Epidermal melanocyte (primary cell): ENCODE measurements at regions not wholly inside any gene's neighbourhood (a gene's known extent, or its start where the extent isn't known, plus 50 kb on each side); places are given as distances from the start of the nearest gene placed in this dataset.
"Not testable (repeated sequence)": the region's sequence is repeated elsewhere in the genome, so short reads cannot be mapped to it uniquely, and the experiment has no call there.

ENCODE experiments used
- DNase-seq: peaks from one replicate; pipeline ENCODE4 v3.0.0; 2011; ENCODE audit warnings: low spot score; ENCODE audit not compliant: insufficient read length

DNA sequence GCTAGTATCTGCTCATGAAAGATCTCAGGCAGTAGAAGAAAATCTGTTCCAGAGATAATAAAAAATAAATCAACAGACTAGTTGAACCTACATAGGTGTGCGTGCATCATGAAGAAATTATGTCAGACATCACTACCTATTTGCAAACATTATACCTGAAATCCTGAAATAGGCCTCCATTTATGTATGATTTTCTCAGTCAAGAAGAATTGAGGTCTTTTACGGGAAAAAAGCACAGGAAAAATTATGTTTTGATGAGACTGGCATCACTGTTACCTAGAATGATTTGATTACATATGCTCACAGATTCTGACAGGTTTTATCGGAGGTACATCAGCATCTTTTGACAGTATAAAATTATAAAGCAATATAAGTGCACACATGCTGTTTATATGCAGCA lies 1570.5 kb upstream of the NUDT12 start:
- no peak for DNase-seq

DNA sequence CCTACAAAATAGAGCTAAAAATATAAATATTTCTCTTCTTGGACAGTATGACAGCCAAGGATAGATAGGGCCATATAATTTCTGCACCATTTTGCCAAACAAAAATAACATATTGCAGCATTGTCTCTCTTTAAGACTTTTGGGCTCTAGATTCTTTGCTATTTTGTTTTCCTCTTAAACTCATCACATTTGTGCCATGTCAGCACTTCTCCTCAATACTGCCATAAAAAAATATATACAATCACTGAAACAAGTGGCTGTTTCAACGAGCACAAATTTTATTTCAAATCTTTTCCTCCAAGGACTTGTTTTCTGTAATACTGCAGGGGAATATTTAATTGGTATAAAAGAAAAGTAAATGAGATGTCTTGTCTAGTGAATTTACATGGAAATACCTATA lies 1570.0 kb upstream of the NUDT12 start:
- no peak for DNase-seq

DNA sequence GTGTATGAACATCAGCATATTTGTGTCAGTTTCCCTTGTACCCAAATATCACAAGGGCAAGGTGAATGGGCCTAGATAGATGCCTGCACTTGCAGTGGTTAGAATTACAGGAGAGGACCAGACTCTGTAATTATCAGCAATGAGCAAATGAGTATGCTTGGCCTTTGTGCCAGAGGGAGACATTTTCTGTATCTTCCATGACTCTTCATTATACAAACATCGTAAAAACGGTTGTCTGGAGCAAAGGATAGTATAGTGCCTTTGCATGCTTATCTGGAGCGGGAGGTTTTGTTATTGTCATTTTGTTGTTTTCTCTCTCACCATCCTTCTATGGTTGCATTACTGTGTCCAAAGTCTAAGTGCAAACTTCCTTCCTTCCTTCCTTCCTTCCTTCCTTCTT lies 1568.5 kb upstream of the NUDT12 start:
- no peak for DNase-seq

DNA sequence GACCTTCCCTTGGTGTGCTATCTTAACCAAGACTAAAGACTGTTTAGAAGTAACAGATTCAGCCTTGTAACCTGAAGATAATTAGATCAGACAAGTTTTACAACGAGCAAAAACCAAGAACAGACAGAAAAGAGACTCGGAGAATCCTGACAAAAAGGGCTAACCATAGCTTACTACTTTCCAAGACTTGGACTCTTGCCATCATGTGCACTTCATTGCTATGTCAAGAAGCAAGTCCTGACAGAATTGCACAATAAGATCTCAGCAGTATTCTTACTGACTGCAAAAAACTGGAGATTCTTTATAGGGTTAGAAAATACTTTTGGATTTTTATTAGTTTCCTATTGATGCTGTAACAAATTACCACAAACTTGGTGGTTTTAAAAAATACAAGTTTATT lies 1539.0 kb upstream of the NUDT12 start:
- no peak for DNase-seq

DNA sequence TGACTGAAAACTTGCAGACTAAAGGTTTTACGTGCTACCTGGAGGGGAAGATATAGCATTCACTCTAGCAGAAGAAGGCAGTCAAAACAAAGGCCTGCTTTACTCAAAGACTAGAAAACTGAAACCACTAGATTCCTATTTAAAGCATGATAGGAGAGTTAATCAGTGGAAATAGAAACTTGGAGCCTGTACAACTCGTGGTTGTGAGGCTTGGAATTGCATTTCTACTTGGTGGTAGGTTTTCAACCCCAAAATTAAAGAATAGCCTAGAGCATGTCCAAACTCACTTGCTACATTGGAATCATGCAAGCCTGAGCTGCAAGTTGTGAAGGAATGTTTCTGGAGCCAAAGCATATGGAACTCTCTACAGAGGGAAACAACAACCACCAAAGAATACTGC lies 1526.4 kb upstream of the NUDT12 start:
- no peak for DNase-seq

DNA sequence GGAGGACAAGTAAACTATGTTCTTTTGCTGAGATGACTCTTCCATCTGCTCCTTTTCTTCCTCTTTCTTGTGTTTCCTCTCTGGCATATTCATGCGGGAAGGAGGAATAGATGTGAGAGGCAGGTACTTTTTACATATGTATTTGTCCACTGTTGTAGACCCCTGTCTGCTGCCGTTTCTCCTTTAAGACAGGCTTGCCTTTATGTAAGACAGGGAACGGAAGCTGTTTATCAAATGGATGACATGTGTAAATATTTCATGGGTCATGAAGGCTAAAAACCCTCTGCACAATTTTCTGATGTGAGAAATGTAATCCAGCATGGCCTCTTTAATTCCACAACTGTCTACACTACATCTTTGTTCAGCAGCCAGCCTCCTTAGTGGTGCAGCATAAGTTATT lies 1525.5 kb upstream of the NUDT12 start:
- DNase-seq, result no peak

DNA sequence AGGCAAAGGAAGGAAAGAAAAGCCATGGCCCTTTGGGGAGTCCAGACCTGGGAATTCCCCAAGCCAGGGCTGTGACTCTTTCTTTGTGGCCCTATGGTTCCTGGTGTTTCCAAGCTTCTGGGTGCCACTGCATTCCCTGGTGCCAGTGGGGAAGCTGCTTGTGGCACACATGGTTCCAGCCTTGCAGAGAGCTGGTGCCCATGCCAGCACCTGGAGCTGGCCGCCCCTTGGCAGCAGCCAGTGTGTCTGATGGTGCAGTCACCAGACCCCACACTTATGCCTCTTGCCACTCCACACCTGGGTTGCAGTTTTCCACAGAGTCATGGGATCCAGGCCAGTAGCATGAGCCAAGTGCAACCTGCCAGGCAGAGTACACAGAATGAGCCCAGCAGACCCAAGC lies 1495.3 kb upstream of the NUDT12 start:
- DNase-seq, result no peak

DNA sequence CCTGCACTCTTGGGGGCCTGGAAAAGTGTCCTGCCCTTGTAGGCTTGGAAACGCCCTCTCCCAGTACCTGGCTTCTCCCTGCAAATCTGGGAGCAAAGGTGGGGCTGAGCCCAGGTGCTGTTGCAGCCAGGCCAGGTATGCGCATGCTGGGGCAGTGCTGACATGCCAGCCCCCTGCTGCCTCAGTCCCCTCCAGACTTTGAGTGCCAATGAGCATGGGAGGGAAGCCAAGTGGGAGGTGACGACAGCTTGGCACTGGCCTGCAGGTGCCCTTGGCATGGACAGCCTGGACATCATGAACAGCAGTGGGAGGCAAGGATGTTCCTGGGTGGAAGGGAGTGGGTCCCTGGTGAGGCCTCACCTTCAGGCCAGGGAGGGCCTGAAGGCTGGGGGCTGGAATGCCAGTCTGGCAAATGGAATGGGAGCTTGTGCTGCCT lies 1494.4 kb upstream of the NUDT12 start:
- DNase-seq, result no peak

DNA sequence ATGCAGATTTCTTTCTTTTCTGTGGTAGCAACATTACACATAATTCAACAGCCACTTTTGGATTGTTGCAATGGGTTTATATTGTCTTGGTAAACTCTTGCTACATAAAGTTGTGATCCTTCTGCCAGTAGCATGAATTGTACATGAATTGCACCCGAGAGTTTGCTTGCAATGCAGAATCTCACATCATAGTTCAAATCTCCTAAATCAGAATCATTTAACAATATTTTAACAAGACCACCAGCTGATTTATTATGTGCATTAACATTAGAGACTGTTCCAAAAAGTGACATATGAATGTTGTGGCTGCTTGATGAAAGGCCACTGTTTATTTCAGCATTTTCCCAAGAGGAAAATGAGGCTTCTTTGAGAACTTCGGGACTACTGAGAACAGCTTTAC lies 1491.8 kb upstream of the NUDT12 start:
- DNase-seq, result no peak

DNA sequence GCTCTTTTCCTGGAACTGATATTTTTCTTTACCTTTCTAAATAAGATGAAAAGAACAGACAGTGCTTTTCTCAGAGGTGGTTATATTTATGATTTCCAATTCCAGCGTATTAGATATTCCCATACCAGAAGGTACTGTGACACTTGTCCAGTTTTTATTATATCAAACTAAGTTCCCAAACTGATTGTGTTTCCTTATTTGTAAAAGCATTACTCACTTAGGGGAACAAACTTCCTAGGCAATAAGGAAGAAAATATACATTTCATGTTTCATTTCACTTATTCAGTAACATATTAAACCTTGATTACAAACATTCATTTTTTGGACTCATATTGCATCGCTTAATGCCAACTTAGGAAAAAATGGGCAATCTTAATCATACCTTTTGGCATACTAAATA lies 1480.0 kb upstream of the NUDT12 start:
- no peak for DNase-seq

DNA sequence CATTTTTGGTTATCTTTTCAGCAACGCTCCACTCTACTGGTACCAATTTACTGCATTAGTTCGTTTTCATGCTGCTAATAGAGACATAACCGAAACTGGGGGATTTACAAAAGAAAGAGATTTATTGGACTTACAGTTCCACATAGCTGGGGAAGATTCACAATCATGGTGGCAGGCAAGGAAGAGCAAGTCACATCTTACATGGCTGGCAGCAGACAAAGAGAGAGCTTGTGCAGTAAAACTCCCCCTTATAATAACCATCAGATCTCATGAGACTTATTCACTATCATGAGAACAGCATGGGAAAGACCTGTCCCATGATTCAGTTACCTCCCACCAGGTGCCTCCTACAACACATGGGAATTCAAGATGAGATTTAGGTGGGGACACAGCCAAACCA lies 1474.2 kb upstream of the NUDT12 start:
- not testable (repeated sequence) for DNase-seq

DNA sequence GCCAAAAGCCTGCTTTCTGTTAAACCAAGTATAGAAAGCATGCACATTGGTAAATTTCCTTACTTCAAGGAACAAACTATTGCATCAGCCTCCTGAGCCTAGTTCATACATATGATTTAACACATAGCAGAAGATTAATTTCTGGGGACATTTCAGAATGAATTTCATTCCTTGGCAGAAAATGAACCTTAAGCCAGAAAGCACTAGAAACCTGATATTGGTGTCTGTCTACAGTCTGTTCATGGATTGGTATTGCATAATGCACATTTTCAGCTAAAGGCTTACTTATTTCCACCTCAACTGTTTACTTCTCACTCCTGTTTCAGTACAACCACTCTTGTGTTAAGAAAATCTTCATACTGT lies 1471.8 kb upstream of the NUDT12 start:
- no peak for DNase-seq

DNA sequence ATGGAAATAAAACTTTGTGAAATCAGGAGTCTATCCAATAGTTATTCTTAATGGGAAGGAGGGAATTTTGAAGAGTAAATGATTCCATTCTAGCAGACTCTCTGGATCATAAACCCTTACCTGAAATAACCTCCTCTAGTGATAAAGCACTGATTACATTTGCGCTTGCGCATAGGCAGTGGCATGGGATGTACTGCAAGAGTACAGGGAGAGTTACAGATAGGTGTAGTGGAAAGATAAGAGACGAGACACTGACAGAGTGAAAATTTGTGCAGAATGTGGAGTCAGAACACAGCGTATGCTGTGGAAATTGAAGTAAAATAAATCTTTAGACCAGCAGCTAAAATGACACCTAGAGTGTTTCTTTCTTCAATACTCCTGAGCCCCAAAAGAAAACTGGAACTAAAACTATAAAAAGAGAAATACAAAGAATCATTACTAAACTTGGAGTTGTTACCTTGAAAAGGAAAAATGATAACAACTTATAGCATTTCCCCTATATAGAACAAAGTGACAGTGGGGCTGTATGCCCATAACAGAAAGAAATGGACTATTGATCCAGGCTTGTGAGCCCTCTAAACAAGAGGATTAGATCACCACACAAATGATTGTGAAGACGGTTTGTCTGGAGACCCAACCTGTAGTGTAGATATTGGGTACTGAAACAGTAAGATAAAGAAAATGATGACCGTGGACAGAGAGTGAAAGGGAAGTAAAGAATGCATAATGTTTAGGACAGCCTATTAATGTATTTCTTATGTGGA lies 1471.2 kb upstream of the NUDT12 start:
- DNase-seq, result no peak

DNA sequence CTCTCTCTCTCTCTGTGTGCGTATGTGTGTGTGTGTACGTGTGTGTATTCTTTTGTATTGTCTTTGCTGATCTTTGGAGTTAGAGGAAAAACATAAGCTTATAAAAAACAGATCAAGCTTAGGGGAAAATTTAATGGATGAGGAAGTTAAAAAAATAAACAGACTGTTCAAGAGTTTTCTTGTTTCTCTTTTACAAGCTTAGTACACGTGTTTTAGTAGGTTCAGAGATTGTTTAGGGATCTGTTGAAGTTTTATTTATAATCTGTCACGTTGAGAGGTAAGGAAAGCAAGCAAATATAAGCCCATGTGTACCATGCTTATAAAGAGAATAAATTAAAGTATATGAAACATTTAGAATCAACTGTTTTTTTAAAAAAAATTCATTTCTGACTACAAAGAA lies 1470.3 kb upstream of the NUDT12 start:
- DNase-seq, result no peak

DNA sequence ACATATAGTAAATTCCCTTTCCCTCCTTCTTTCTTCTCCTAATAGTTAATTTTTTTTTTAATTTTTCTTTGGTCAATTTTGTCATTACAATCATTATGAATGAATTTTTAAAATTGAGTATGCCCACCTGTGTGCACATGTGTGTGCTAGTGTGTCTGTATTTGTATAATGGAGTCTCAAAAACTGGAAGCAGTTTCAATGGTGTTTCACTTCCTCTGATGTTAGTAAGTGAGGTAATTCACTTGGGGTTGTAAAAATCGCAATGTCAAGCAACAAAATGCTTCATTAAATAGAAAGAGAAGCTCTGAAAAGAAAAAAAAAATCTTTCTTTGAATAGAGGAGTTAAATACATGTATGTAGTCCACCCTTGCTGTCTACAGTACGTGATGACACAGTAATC lies 1467.6 kb upstream of the NUDT12 start:
- DNase-seq, result no peak

DNA sequence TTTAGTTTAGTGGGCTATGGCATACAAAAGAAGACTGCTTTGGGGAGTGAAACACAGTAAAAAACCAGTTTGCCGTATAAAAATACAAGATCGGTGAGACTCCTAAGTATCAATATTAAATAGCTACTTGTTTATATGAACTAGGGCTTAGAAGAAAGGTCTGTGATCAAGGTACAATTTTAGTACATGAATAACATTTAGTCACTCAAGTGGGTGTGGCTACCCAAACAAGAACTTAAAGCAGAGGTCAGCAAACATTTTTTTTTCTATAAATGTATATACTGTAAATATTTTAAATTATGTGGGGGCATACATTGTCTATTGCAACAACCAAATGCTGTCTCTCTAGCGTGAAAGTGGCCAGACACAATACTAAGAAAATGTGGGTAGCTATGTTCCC lies 1452.5 kb upstream of the NUDT12 start:
- no peak for DNase-seq

DNA sequence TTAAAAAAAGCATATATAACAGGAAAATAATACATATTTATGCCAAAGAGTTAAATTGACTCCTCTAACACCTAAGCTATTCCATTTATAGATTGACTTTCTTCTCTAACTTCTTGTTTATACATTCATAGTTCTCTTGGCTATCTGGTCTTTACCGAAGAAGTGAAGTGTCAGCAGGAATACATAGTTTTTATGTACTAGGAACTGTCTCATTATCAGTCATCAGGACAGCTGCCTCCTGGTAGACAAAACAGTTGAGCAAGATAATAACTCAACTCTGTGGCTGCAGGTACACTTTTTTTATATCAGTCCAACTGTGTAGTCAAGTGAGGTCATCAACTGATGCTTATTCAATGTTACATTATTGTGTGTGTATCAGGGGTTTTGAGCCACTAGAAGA lies 1436.0 kb upstream of the NUDT12 start:
- no peak for DNase-seq

DNA sequence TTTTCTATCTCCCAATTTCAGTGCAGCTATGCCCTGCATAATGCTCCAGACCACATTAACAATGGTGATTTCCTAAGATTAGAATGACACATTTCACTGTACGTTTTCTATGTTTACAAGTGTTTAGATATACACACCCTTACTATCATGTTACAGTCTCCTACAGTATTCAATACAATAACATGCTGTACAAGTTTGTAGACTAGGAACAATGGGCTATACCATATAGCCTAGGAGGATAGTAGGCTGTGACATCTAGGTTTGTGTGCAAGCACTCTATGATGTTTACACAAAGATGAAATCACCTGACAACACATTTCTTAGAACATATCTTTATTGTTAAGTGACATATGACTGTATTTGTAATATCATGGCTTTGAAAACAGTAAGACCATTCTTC lies 1435.6 kb upstream of the NUDT12 start:
- DNase-seq, result no peak

DNA sequence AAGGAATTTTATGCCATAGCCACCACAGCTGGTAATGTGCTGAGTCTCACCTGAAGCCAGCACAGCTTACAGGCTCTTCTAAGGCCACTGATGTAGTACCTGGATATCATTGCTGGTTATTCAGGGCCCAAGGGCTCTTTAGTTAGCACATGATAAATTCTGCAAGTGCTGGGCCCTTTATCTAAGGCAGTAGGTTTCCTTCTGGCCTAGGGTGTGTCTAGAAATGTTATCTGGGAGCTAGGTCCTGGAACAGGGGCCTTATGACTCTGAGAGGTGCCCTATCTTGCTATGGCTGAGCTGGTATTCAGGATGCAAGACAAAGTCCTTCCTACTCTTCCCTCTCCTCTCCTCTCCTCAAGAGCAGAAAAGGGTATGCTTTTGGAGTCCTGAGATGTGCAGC lies 1424.5 kb upstream of the NUDT12 start:
- no peak for DNase-seq

DNA sequence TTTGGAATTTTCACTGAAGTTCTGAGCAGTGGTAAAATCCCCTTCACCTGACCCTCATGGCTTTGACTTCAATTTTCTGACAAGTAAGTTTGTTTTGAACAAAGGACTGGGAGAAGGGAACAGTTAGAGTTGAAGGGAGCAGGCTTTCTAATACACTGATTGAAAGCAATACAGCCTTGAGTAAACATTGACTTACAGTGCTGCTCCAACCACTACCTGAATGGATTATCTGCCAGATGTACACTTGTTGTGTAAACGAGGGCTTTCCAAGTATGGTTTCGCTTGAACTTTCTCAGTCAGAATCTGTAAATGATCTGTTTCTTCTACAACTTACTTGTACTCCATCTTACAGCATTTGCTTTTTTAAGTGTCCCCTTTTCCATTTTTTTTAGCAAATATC lies 1414.9 kb upstream of the NUDT12 start:
- no peak for DNase-seq

DNA sequence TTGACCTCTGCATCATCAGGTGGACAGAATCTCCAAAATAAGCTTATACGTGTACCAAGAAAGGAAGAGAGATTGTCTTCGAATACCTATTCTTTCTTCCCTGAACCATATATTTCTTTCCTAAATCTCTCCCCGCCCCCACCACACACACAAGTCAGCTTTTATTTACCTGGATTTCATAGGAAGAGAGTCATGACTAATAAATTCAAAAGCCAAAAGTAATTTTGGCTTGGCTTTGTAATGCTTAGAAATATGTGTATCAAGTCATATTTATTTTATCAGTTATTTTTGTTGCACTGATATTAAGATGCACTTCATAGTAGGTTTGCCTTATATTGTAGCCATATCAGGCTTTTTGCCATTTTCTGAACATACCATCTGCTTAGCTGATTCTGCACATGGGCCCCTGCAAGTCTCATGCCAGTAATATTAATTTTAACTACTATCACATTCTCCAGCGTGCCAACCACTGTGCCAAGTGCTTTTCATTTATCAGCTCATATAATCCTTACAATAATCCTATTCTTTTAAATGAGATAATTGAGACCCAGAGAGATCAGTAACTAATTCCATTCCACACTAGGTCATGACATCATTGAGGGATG lies 1405.3 kb upstream of the NUDT12 start:
- DNase-seq, result no peak

DNA sequence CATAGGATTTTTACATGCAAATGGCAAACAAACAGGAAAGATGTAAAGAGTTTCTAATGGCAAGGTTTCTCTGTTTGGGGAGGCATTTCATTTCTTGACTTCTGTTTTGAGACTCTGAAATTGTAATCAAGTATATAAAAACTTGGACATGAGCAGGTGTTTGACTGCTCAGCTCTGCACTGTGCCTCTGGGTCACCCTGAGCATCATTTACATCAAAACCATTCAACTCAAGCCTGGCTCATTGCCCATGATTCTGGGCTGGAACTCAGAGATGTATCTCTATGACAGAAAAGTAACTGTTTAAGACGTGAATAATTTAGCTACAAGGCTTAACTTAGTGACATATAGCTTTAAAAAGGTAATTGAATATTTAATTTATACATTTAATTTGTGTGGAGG lies 1402.4 kb upstream of the NUDT12 start:
- no peak for DNase-seq

DNA sequence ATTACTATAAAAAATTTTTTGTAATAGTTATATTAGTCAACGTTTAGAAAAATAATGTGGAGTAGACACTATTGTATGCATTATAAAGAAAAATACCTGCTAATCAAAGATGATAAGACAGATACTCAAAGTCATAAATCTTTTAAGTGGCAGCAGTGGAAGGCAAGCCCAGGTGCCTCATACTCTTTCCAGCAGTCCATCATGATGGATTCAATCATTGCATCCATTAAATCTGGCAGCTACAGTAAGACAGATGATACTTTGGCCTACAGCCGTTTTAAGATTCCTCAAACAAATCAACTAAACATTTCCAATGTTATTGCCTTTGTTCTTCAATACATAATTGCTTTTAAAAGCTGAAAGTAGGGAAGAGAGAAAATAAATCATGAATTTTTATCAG lies 1392.9 kb upstream of the NUDT12 start:
- DNase-seq, result no peak

DNA sequence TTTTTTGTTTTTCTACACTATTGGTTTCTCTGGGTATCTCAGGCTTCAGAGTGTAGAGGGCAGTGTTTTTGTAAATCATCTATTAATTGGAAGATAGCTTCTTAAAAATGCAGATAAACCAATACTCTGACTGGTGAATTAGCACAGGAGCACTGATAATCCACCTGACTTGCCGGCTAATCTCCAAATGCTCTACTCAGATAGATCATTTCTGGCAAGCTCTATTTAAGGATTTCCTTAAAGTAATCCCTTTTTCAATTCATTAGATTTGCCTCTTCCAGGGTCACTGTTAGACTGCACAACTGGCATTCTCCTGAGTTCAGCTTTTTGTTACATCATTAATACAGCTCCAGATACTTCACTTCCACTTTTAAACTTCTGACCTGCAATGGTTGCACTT lies 1390.3 kb upstream of the NUDT12 start:
- DNase-seq, result no peak
